CD4-positive, alpha-beta T cell (primary cell): ENCODE measurements at regions not wholly inside any gene's neighbourhood (a gene's known extent, or its start where the extent isn't known, plus 50 kb on each side); places are given as distances from the start of the nearest gene placed in this dataset.
"Not testable (repeated sequence)": the region's sequence is repeated elsewhere in the genome, so short reads cannot be mapped to it uniquely, and the experiment has no call there.

Experiments
- ATAC-seq: fragments of 200-7000 bp; cut with Tn5 transposase; one replicate; pipeline ENCODE4 v1.10.0; 2022; ENCODE audit warnings: mild to moderate bottlenecking; ENCODE audit not compliant: poor library complexity
- CTCF ChIA-PET: fragments of 350-600 bp; sonication (Branson Sonifier 250); formaldehyde crosslinking; loops from one replicate; lab custom pipeline; 2021; ENCODE audit warnings: antibody characterized with exemption, inconsistent platforms; lab: Charles Lee
- POLR2A ChIA-PET: fragments of 350-600 bp; sonication (Branson Sonifier 250); formaldehyde crosslinking; loops from one replicate; lab custom pipeline; 2021; ENCODE audit warnings: antibody characterized with exemption, inconsistent platforms; lab: Charles Lee
- DNase-seq, 14 experiments: peaks; one replicate each; pipeline ENCODE4 v3.0.0-alpha.2; 2013 to 2020; ENCODE audit warnings: mixed read lengths in 2 of 14
- H3K27ac ChIP-seq, 2 donors: one replicate each; pipeline versions ENCODE4 v1.5.1 to v1.7.0; 2013; ENCODE audit warnings: low read length in 2 of 2, low read depth in 1 of 2, mild to moderate bottlenecking in 1 of 2
- H3K27me3 ChIP-seq, 2 experiments: 1 replicate in 1 of 2; 2 replicates in 1 of 2; pipeline versions ENCODE4 v1.6.1 to v1.7.0; 2013; ENCODE audit warnings: low read length in 2 of 2, control low read depth in 1 of 2, mild to moderate bottlenecking in 1 of 2, moderate library complexity in 1 of 2; ENCODE audit not compliant: insufficient read depth in 2 of 2, control insufficient read depth in 1 of 2
- H3K36me3 ChIP-seq: one replicate; pipeline ENCODE4 v1.6.1; 2013; ENCODE audit warnings: low read length, control low read depth; ENCODE audit not compliant: insufficient read depth
- H3K4me1 ChIP-seq: one replicate; pipeline ENCODE4 v1.6.1; 2013; ENCODE audit warnings: low read length, control low read depth; ENCODE audit not compliant: insufficient read depth
- H3K4me3 ChIP-seq: one replicate; pipeline ENCODE4 v1.5.1; 2013; ENCODE audit warnings: mild to moderate bottlenecking, low read length, moderate library complexity
- H3K9me3 ChIP-seq, 2 experiments: 1 replicate in 1 of 2; 2 replicates in 1 of 2; pipeline versions ENCODE4 v1.6.1 to v1.7.0; 2013; ENCODE audit warnings: low read length in 2 of 2, mild to moderate bottlenecking in 2 of 2, control low read depth in 1 of 2, moderate library complexity in 1 of 2; ENCODE audit not compliant: control insufficient read depth in 1 of 2, insufficient read depth in 1 of 2
- H3K27ac Mint-ChIP-seq: one replicate; pipeline ENCODE4 v1.8.0; 2020; ENCODE audit warnings: mixed read lengths
- H3K27me3 Mint-ChIP-seq: one replicate; pipeline ENCODE4 v1.8.0; 2021; ENCODE audit warnings: mixed read lengths
- H3K36me3 Mint-ChIP-seq: one replicate; pipeline ENCODE4 v1.8.0; 2021; ENCODE audit warnings: low read depth, mixed read lengths
- H3K4me1 Mint-ChIP-seq: one replicate; pipeline ENCODE4 v1.8.0; 2021; ENCODE audit warnings: low read depth, mixed read lengths
- H3K4me3 Mint-ChIP-seq: one replicate; pipeline ENCODE4 v1.8.0; 2020; ENCODE audit warnings: mild to moderate bottlenecking, mixed read lengths
- H3K9me3 Mint-ChIP-seq: one replicate; pipeline ENCODE4 v1.8.0; 2020; ENCODE audit warnings: mixed read lengths
- intact Hi-C, 2 experiments: fragments of 100-400 bp; cut with DNase I in 1 of 2; cut with micrococcal nuclease in 1 of 2; formaldehyde crosslinking; loops; one replicate each; pipeline versions ENCODE4 v1.15.1 to v1.9.0; 2023 to 2025; cut with DNase I, micrococcal nuclease
- TF ChIP-seq, protein P1 (sequence below): fragments of 200-600 bp; IDR thresholded peaks from one replicate; pipeline ENCODE4 v1.8.0; 2022; ENCODE audit warnings: antibody characterized with exemption, mild to moderate bottlenecking

DNA sequence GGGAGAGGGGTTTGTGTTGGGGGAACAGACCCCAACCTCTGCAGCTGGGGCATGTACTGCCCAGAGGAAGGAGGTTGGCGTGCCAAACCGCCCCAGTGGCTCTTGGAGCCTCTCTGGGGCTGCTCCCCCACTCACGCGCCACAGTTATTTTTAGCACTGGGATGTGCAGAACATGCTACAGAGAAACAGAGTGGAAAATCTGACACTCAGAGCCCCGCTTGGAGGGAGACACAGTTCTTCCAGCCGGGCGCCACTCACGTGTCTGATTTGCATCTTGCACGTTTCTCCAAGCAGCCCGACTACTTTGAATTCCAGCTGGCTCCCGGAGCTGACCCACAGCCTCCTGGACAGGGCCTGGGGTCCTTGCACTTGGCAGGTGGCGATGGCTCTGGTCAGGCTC is 182.0 kb downstream of the RPS24 start:
- ATAC-seq: no peak

DNA sequence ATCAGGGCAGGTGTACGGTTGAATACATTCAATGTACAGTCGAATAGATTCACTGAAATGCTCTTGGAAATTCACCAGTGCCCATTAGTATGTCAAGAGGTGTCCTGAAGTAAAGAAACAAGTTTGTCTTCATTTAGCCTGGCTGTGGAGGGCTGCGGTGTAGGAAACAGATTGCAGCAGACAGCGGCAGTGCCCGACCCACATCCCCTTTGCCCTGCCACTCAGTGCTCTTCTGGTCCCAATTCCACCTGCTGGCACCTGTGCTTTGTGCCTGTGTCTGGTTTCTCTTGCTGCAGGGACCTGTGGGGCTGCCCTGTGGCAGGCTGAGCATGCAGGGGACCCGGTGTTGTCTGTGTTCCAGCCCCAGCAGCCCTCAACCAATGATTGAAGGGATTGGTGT is 183.7 kb downstream of the RPS24 start:
- H3K4me1 ChIP-seq: no peaks in the 10 kb centered on the region
- Mint-ChIP-seq H3K36me3 (no peaks in the 10 kb centered on the region), H3K4me3 (no peak overlapping the region), H3K4me1 (no peaks in the 10 kb centered on the region), H3K27ac (no peak overlapping the region), H3K27me3 (peaks cover 32% of the 10 kb centered on the region), H3K9me3 (no peaks in the 10 kb centered on the region)
- CTCF ChIA-PET: no interaction called here
- ATAC-seq (no peak), DNase-seq (no peak)
- no peak overlapping the region for H3K27ac ChIP-seq
- H3K4me3 ChIP-seq: no peak overlapping the region
- TF ChIP-seq, protein P1, sequence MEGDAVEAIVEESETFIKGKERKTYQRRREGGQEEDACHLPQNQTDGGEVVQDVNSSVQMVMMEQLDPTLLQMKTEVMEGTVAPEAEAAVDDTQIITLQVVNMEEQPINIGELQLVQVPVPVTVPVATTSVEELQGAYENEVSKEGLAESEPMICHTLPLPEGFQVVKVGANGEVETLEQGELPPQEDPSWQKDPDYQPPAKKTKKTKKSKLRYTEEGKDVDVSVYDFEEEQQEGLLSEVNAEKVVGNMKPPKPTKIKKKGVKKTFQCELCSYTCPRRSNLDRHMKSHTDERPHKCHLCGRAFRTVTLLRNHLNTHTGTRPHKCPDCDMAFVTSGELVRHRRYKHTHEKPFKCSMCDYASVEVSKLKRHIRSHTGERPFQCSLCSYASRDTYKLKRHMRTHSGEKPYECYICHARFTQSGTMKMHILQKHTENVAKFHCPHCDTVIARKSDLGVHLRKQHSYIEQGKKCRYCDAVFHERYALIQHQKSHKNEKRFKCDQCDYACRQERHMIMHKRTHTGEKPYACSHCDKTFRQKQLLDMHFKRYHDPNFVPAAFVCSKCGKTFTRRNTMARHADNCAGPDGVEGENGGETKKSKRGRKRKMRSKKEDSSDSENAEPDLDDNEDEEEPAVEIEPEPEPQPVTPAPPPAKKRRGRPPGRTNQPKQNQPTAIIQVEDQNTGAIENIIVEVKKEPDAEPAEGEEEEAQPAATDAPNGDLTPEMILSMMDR: no peak
- peaks cover 0 to 10% of the 10 kb centered on the region in 2 experiments for H3K9me3 ChIP-seq
- intact Hi-C loops: no loop called here
- no peaks in the 10 kb centered on the region for H3K36me3 ChIP-seq
- H3K27me3 ChIP-seq: peaks cover 0 to 15% of the 10 kb centered on the region in 2 experiments
- POLR2A ChIA-PET: no interaction called here

More for the DNA sequence above, 182.0 kb downstream of the RPS24 start:
- ChIA-PET CTCF (no interaction called here), POLR2A (no interaction called here)
- H3K4me3 Mint-ChIP-seq: no peak overlapping the region
- Histone ChIP-seq H3K9me3 (peaks cover 0 to 6% of the 10 kb centered on the region in 2 experiments), H3K36me3 (no peaks in the 10 kb centered on the region), H3K4me1 (no peaks in the 10 kb centered on the region), H3K27me3 (peaks cover 0 to 15% of the 10 kb centered on the region in 2 experiments), H3K27ac (no peak overlapping the region), H3K4me3 (no peak overlapping the region)
- peaks cover 32% of the 10 kb centered on the region for H3K27me3 Mint-ChIP-seq
- TF ChIP-seq, protein P1: no peak
- intact Hi-C loops: no loop called here
- H3K9me3 Mint-ChIP-seq: no peaks in the 10 kb centered on the region
- no peak for DNase-seq
- H3K27ac Mint-ChIP-seq: no peak overlapping the region
- H3K4me1 Mint-ChIP-seq: no peaks in the 10 kb centered on the region
- no peaks in the 10 kb centered on the region for H3K36me3 Mint-ChIP-seq

DNA sequence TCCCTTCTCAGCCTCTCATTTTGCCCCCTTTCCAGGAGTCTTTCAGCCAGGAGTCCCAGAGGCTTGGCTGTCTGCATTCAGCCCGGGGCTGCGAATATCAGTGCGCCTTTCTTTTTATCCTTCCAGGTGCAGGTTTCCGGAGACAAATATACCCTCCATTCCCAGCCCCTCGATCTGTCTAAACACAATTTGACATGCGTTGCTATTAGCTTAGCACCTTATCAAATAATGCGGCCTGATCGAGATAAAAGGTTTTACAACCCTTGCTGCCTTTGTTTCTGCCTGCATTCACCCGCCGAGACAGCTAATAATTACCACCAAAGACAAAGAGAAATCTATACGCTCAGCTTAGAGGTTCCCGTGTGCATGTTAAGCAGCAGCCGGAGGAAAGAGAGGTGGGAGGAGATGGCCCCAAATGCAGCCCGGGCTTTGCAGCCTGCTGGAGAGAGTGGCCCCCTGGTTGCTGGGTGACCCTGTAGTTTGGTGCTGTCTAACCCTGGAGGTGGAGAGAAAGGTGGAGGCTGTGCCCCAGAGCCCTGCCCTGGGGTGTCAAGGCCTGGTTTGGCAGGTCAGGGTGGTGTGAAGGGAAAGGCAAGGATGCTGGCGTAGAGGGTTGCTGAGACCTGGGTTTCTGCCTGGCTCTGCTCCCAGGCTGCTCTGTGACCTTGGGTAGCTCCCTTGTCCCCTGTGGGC is 185.3 kb downstream of the RPS24 start:
- POLR2A ChIA-PET: no interaction called here
- intact Hi-C loops: no loop called here
- H3K27ac Mint-ChIP-seq: no peak overlapping the region
- Histone ChIP-seq H3K9me3 (peaks cover 0 to 11% of the 10 kb centered on the region in 2 experiments), H3K27ac (no peak overlapping the region), H3K4me3 (no peak overlapping the region), H3K4me1 (no peaks in the 10 kb centered on the region), H3K36me3 (no peaks in the 10 kb centered on the region), H3K27me3 (peaks cover 0 to 15% of the 10 kb centered on the region in 2 experiments)
- DNase-seq (no peak), ATAC-seq (no peak)
- H3K36me3 Mint-ChIP-seq: no peaks in the 10 kb centered on the region
- H3K4me3 Mint-ChIP-seq: no peak overlapping the region
- H3K27me3 Mint-ChIP-seq: peaks cover 37% of the 10 kb centered on the region
- no peaks in the 10 kb centered on the region for H3K9me3 Mint-ChIP-seq
- TF ChIP-seq, protein P1: no peak
- no peaks in the 10 kb centered on the region for H3K4me1 Mint-ChIP-seq
- CTCF ChIA-PET: no interaction called here

GRCh38 chr10:78219568-78219967 is 185.9 kb downstream of the RPS24 start:
- H3K4me1 ChIP-seq, ATAC-seq, H3K4me1 Mint-ChIP-seq, H3K36me3 Mint-ChIP-seq, H3K27ac Mint-ChIP-seq, H3K27ac ChIP-seq, DNase-seq, H3K36me3 ChIP-seq, POLR2A ChIA-PET, H3K4me3 ChIP-seq, intact Hi-C loops, H3K9me3 Mint-ChIP-seq, H3K4me3 Mint-ChIP-seq, CTCF ChIA-PET: not testable (repeated sequence)
- Histone ChIP-seq H3K9me3 (peaks cover 0 to 11% of the 10 kb centered on the region in 2 experiments), H3K27me3 (peaks cover 0 to 14% of the 10 kb centered on the region in 2 experiments)
- peaks cover 38% of the 10 kb centered on the region for H3K27me3 Mint-ChIP-seq
